GM12864 (cell line): ENCODE measurements at regions not wholly inside any gene's neighbourhood (a gene's known extent, or its start where the extent isn't known, plus 50 kb on each side); places are given as distances from the start of the nearest gene placed in this dataset.

Experiments used
- DNase-seq: peaks from one replicate; pipeline ENCODE4 v3.0.0-alpha.2; 2011; ENCODE audit warnings: low read depth
- H3K4me3 ChIP-seq: 2 replicates; pipeline ENCODE4 v1.5.1; 2011; ENCODE audit warnings: mild to moderate bottlenecking, low read depth, low read length, control low read depth
- TF ChIP-seq, protein P1 (sequence below): IDR thresholded peaks from 2 replicates; pipeline ENCODE4 v1.5.1; 2011; ENCODE audit warnings: low read depth, mild to moderate bottlenecking, moderate library complexity, low read length, control low read depth, inconsistent platforms; ENCODE audit errors: missing control alignments

DNA sequence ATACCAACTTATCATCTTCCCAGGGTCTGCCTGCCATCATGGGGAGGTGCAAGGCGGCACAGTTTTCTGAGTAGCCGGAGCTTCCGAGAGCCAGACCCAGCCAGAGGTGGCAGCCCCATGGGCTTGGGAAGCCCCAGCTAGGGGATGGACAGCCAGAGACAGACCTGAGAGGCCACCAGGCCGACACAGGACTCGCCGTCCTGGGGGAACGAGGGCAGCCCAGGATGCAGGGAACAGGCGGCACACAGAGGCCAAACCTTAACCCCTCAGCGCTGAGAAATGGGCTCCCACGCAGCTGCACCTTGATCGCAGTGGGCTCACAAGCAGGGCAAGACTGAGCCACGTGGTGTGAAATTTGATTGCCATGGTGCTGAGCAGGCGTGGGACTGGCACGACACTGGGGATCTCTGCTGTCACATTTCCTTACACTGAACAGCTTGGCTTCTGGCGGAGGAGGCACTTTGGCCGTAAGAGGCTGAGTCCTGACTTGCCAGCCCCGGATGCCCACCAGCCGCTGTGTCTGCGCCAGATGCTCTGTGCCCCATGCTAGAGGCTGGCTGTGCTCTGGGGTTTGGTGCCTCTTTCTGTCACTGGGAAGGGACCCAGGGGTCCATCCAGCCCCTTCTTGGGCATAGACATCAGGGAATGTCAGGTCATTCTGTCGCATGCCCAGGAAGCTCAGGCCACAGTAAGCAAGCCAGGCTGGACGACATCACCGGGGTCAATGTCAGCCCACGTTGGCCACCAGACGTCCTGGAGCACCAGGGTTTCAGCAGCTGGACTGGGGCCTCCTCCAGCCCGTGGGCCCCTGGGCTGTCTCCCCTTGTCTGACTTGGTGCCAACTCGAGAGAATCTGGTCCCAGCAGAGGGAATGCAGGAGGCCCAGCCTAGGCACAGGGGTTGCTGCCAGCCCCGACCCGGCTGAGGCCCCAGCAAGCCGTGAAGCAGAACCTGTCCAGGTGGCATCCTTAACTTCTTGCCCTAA, 312.1 kb upstream of the MYT1L start:
- TF ChIP-seq, protein P1, sequence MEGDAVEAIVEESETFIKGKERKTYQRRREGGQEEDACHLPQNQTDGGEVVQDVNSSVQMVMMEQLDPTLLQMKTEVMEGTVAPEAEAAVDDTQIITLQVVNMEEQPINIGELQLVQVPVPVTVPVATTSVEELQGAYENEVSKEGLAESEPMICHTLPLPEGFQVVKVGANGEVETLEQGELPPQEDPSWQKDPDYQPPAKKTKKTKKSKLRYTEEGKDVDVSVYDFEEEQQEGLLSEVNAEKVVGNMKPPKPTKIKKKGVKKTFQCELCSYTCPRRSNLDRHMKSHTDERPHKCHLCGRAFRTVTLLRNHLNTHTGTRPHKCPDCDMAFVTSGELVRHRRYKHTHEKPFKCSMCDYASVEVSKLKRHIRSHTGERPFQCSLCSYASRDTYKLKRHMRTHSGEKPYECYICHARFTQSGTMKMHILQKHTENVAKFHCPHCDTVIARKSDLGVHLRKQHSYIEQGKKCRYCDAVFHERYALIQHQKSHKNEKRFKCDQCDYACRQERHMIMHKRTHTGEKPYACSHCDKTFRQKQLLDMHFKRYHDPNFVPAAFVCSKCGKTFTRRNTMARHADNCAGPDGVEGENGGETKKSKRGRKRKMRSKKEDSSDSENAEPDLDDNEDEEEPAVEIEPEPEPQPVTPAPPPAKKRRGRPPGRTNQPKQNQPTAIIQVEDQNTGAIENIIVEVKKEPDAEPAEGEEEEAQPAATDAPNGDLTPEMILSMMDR: no peak
- DNase-seq: no peak
- no peak overlapping the region for H3K4me3 ChIP-seq

DNA sequence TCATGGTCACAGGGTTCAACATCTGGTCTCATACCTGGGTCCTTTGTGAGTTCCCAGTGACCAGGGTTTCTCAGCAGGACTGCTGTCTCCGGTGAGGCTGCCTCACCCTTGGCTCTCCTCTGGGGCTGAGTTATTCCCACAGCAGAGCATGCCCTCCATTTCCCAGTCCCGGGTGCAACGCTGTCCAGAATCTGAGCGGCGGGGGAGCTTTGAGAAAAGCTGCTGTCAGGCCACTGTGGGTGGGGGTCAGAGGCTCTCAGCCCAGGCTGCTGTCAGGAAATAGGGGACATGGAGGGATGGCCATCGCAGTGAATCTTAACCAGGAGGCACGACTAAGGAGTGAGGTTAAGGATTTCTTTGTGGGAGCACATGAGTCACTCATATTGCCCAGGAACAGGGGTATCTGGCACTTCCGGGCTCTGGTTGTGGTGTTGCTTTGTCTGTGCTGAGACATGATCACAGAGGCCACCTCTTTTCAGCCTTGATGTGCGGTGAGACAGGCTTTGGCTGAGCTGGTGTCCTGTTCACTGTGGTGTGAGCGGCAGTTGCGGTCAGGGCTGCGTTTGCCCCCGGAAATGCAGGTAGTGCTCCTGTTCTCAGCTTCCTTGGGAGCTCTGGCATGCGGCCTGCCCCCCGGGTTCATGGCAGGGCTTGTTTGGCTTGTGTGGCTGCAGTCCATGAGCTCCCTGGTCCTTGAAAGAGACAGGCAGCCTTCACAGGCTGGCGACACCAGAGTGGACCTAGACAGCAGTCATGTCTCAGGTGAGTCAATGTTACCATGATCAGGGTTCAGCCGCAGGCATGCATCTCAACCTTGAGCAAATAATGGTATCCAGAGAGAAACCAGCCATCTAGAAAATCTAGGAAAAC, 310.7 kb upstream of the MYT1L start:
- TF ChIP-seq, protein P1: no peak
- no peak overlapping the region for H3K4me3 ChIP-seq
- DNase-seq: no peak

GRCh38 chr2:2640818-2641217, 309.7 kb upstream of the MYT1L start:
- DNase-seq: no peak
- no peak overlapping the region for H3K4me3 ChIP-seq
- TF ChIP-seq, protein P1: no peak

- no peak overlapping the region for H3K4me3 ChIP-seq
- DNase-seq: no peak
- TF ChIP-seq, protein P1: no peak
Observed at GRCh38 chr2:2640371-2640770, 309.3 kb upstream of the MYT1L start.

- no peak overlapping the region for H3K4me3 ChIP-seq
- TF ChIP-seq, protein P1: no peak
- no peak for DNase-seq
Observed at GRCh38 chr2:2639251-2640139, 308.4 kb upstream of the MYT1L start.

DNA sequence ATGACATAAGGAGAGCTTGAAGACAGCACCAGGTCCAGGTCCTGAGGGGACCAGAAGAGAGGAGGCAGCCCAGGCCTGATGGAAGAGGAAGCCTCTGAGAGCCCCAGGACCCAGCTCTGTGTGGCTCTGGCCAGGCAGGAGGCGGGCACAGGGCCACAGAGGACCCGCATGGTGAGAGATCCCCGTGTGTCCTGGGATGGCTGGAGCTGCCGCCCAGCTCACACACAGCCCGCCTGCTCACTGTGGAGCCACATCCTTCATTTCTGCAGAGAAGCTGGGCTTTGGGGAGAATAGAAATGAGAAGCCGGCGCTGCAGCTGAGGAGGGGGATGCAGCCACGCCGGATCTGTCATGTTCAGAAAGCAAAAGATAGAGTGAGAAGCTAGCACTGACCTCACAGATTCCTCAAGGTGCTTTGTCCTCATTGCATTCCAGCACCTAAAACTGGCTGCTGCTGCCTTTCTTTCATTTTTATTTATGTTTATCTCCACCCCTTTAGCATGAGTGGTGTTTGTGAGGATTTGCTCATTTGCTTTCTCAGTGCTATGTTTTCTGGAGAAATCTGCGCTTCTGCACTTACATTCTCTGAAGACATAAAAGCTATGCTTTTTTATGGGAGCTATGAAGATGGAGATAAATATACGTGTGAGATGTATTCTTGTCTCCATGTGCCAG, 307.6 kb upstream of the MYT1L start:
- TF ChIP-seq, protein P1: no peak
- no peak overlapping the region for H3K4me3 ChIP-seq
- DNase-seq: no peak
